CD14-positive monocyte (primary cell): ENCODE measurements at regions not wholly inside any gene's neighbourhood (a gene's known extent, or its start where the extent isn't known, plus 50 kb on each side); places are given as distances from the start of the nearest gene placed in this dataset.

Experiments
- DNase-seq, 3 donors: peaks; one replicate each; pipeline ENCODE4 v3.0.0-alpha.2; 2011 to 2022
- H2AFZ ChIP-seq: 2 replicates; pipeline ENCODE4 v1.6.0; 2012; ENCODE audit warnings: mild to moderate bottlenecking, low read depth, low read length, inconsistent platforms; ENCODE audit not compliant: insufficient read depth, poor library complexity, severe bottlenecking
- H3K27ac ChIP-seq, 2 donors: 1 replicate in 1 of 2; 2 replicates in 1 of 2; pipeline ENCODE4 v1.5.1; 2012 to 2013; ENCODE audit warnings: low read length in 2 of 2, control low read depth in 1 of 2, inconsistent platforms in 1 of 2, low read depth in 1 of 2, mild to moderate bottlenecking in 1 of 2
- H3K27me3 ChIP-seq, 2 donors: one replicate each; pipeline versions ENCODE4 v1.6.0 to v1.6.1; 2011 to 2013; ENCODE audit warnings: low read length in 2 of 2; ENCODE audit not compliant: control insufficient read depth in 2 of 2, insufficient read depth in 2 of 2
- H3K36me3 ChIP-seq, 2 donors: replicated peaks in 1 of 2; 1 replicate in 1 of 2; 2 replicates in 1 of 2; pipeline versions ENCODE4 v1.5.1 to v1.6.1; 2012 to 2013; ENCODE audit warnings: low read length in 2 of 2, control low read depth in 1 of 2, inconsistent platforms in 1 of 2, mild to moderate bottlenecking in 1 of 2; ENCODE audit not compliant: insufficient read depth in 2 of 2, control insufficient read depth in 1 of 2
- H3K4me1 ChIP-seq, 2 donors: 1 replicate in 1 of 2; 2 replicates in 1 of 2; pipeline versions ENCODE4 v1.5.1 to v1.6.1; 2012 to 2013; ENCODE audit warnings: low read length in 2 of 2, control low read depth in 1 of 2, inconsistent platforms in 1 of 2, mild to moderate bottlenecking in 1 of 2, moderate library complexity in 1 of 2; ENCODE audit not compliant: insufficient read depth in 2 of 2, control insufficient read depth in 1 of 2
- H3K4me2 ChIP-seq: replicated peaks from 2 replicates; pipeline ENCODE3; 2012; ENCODE audit warnings: low read length, moderate library complexity, mild to moderate bottlenecking; ENCODE audit not compliant: poor library complexity, severe bottlenecking; ENCODE audit errors: extremely low read depth
- H3K4me3 ChIP-seq, 3 experiments: fragments of 200-600 bp in 1 of 3; sonication (generic) in 1 of 3; replicated peaks in 1 of 3; 1 replicate in 2 of 3; 2 replicates in 1 of 3; pipeline ENCODE4 v1.5.1; 2011 to 2013; ENCODE audit warnings: low read length in 3 of 3, mild to moderate bottlenecking in 3 of 3, control low read depth in 2 of 3, low read depth in 2 of 3, inconsistent platforms in 1 of 3, moderate library complexity in 1 of 3
- H3K79me2 ChIP-seq: 2 replicates; pipeline ENCODE4 v1.6.0; 2012; ENCODE audit warnings: mild to moderate bottlenecking, control low read depth, inconsistent platforms, low read length, moderate library complexity; ENCODE audit not compliant: insufficient read depth
- H3K9ac ChIP-seq: 2 replicates; pipeline ENCODE4 v1.6.0; 2017; ENCODE audit warnings: low read length, mild to moderate bottlenecking; ENCODE audit not compliant: insufficient read depth, poor library complexity, severe bottlenecking
- H3K9me3 ChIP-seq, 2 donors: replicated peaks in 1 of 2; 1 replicate in 1 of 2; 2 replicates in 1 of 2; pipeline versions ENCODE4 v1.5.1 to v1.6.1; 2012 to 2013; ENCODE audit warnings: low read length in 2 of 2, control low read depth in 1 of 2; ENCODE audit not compliant: control insufficient read depth in 1 of 2, insufficient read depth in 1 of 2
- H4K20me1 ChIP-seq: 2 replicates; pipeline ENCODE4 v1.6.0; 2012; ENCODE audit warnings: mild to moderate bottlenecking, low read length, control low read depth, moderate library complexity; ENCODE audit not compliant: insufficient read depth
- H3K27ac Mint-ChIP-seq, 7 donors: one replicate each; pipeline ENCODE4 v1.8.0; 2020; ENCODE audit warnings: mild to moderate bottlenecking in 7 of 7, mixed read lengths in 7 of 7, moderate library complexity in 6 of 7, inconsistent platforms in 2 of 7
- H3K27me3 Mint-ChIP-seq, 3 donors: one replicate each; pipeline ENCODE4 v1.8.0; 2021 to 2022; ENCODE audit warnings: low read depth in 3 of 3, mild to moderate bottlenecking in 3 of 3, mixed read lengths in 3 of 3, moderate library complexity in 3 of 3, inconsistent platforms in 1 of 3
- H3K36me3 Mint-ChIP-seq, 2 donors: one replicate each; pipeline ENCODE4 v1.8.0; 2020; ENCODE audit warnings: mixed read lengths in 2 of 2, inconsistent platforms in 1 of 2, mild to moderate bottlenecking in 1 of 2
- H3K4me1 Mint-ChIP-seq: one replicate; pipeline ENCODE4 v1.8.0; 2020; ENCODE audit warnings: mild to moderate bottlenecking, mixed read lengths
- H3K4me3 Mint-ChIP-seq, 2 donors: one replicate each; pipeline ENCODE4 v1.8.0; 2020; ENCODE audit warnings: mild to moderate bottlenecking in 2 of 2, mixed read lengths in 2 of 2, moderate library complexity in 1 of 2
- H3K9me3 Mint-ChIP-seq, 7 donors: one replicate each; pipeline ENCODE4 v1.8.0; 2020 to 2022; ENCODE audit warnings: mixed read lengths in 7 of 7, mild to moderate bottlenecking in 6 of 7, moderate library complexity in 6 of 7, inconsistent platforms in 2 of 7
- CTCF ChIP-seq: fragments of 200-600 bp; IDR thresholded peaks from one replicate; pipeline ENCODE4 v1.8.0; 2022; ENCODE audit warnings: antibody characterized with exemption, mild to moderate bottlenecking
- WGBS: methylation state at CpG from one replicate; pipeline ENCODE4 v1.1.5; 2013; ENCODE audit warnings: missing lambda C conversion rate; ENCODE audit not compliant: insufficient coverage; 5-methylcytosine and 5-hydroxymethylcytosine counted together
- intact Hi-C, 2 donors: fragments of 100-400 bp; cut with micrococcal nuclease; formaldehyde crosslinking; loops; one replicate each; pipeline versions ENCODE4 v1.15.0 to v1.15.1; 2023

GRCh38 chr11:69977951-69978350 lies 100.2 kb upstream of the ANO1 start:
- no peaks in the 10 kb centered on the region for H3K36me3 Mint-ChIP-seq
- H3K27ac ChIP-seq, result no peak overlapping the region
- no peaks in the 10 kb centered on the region for H3K9me3 ChIP-seq
- no peaks in the 10 kb centered on the region for H3K79me2 ChIP-seq
- no peak overlapping the region for H3K27ac Mint-ChIP-seq
- H3K4me1 ChIP-seq, result no peaks in the 10 kb centered on the region
- H3K27me3 ChIP-seq, result no peaks in the 10 kb centered on the region
- peaks cover 5 to 30% (median 14%) of the 10 kb centered on the region in 3 donors for H3K27me3 Mint-ChIP-seq
- H3K9me3 Mint-ChIP-seq, result no peaks in the 10 kb centered on the region
- no peak for TF ChIP-seq CTCF
- H2AFZ ChIP-seq, result no peak overlapping the region
- H3K4me2 ChIP-seq, result no peak overlapping the region
- no peak overlapping the region for H3K4me3 ChIP-seq
- intact Hi-C loops, result no loop called here
- no peak overlapping the region for H3K4me3 Mint-ChIP-seq
- DNase-seq, result no peak
- H3K4me1 Mint-ChIP-seq, result no peaks in the 10 kb centered on the region
- WGBS, result 87% methylated on average over 8 of the region's 12 CpGs
- H3K36me3 ChIP-seq, result no peaks in the 10 kb centered on the region
- no peaks in the 10 kb centered on the region for H4K20me1 ChIP-seq
- no peak overlapping the region for H3K9ac ChIP-seq

DNA sequence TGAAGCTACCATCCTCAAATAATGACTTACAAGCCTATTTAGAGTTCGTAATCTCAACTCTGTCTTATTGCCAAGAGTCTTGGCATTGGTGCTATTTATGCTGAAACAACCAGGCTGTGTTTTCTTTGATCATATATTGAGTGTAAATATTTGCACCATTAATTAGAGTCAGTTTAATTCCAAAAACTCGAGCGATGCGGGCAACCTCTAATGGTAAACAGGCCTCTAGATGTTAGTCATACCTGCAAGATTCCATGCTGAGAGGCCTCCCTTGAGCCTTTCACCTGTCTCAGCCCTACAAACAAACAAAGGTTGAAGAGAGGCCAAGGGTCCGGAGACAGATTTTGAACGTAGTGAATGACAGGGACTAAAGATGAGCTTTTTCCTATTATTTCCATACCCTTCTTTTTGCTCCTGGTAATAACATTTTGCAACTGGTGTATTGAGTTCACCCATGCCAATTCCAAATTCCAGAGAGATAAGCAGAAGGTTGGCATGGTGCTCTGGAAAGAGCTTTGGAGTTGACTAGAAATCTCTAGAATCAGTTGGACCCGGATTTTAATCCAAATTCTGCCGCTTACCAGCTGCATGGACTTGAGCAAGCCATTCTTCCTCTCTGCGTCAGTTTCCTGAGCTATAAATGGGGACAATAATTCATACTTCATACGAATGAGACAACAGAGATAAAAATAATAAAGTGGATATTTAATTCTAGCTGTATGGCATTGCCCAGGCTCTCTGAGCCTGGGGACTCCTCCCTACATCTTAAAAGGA lies 99.1 kb upstream of the ANO1 start:
- H3K9me3 ChIP-seq, result peaks cover 0 to 1% of the 10 kb centered on the region in 2 donors
- DNase-seq, result no peak
- H3K27me3 ChIP-seq, result peaks cover 0 to 8% of the 10 kb centered on the region in 2 donors
- no peak overlapping the region for H3K4me3 ChIP-seq
- WGBS, result no CpG with 5 or more reads among the region's 10 CpGs
- no peaks in the 10 kb centered on the region for H4K20me1 ChIP-seq
- H3K4me1 ChIP-seq, result no peaks in the 10 kb centered on the region
- peak overlapping the region in 1 of 7 donors; percentile 25 for H3K27ac Mint-ChIP-seq
- H3K36me3 Mint-ChIP-seq, result no peaks in the 10 kb centered on the region
- no peak overlapping the region for H2AFZ ChIP-seq
- TF ChIP-seq CTCF, result no peak
- no peaks in the 10 kb centered on the region for H3K4me1 Mint-ChIP-seq
- H3K4me2 ChIP-seq, result no peak overlapping the region
- no peak overlapping the region for H3K9ac ChIP-seq
- no peaks in the 10 kb centered on the region for H3K36me3 ChIP-seq
- H3K79me2 ChIP-seq, result no peaks in the 10 kb centered on the region
- intact Hi-C loops, result no loop called here
- no peak overlapping the region for H3K4me3 Mint-ChIP-seq
- H3K27me3 Mint-ChIP-seq, result peaks cover 10 to 37% (median 24%) of the 10 kb centered on the region in 3 donors
- H3K9me3 Mint-ChIP-seq, result no peaks in the 10 kb centered on the region
- H3K27ac ChIP-seq, result no peak overlapping the region
